ENCODE measurements at regions not wholly inside any gene's neighbourhood (a gene's known extent, or its start where the extent isn't known, plus 50 kb on each side); places are given as distances from the start of the nearest gene placed in this dataset.

GRCh38 chr6:22146931-22147701 lies 149.7 kb downstream of the PRL start:
- TF ChIP-seq, protein P1, sequence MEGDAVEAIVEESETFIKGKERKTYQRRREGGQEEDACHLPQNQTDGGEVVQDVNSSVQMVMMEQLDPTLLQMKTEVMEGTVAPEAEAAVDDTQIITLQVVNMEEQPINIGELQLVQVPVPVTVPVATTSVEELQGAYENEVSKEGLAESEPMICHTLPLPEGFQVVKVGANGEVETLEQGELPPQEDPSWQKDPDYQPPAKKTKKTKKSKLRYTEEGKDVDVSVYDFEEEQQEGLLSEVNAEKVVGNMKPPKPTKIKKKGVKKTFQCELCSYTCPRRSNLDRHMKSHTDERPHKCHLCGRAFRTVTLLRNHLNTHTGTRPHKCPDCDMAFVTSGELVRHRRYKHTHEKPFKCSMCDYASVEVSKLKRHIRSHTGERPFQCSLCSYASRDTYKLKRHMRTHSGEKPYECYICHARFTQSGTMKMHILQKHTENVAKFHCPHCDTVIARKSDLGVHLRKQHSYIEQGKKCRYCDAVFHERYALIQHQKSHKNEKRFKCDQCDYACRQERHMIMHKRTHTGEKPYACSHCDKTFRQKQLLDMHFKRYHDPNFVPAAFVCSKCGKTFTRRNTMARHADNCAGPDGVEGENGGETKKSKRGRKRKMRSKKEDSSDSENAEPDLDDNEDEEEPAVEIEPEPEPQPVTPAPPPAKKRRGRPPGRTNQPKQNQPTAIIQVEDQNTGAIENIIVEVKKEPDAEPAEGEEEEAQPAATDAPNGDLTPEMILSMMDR (IDR thresholded peaks at IDR 0.05) = no peak
- TF ChIP-seq POLR2A (IDR thresholded peaks at IDR 0.05) = no peak

Measured in breast epithelium (tissue), 3 donors.